Mesenchymal stem cell (in vitro differentiated cells and primary cell): ENCODE measurements at regions not wholly inside any gene's neighbourhood (a gene's known extent, or its start where the extent isn't known, plus 50 kb on each side); places are given as distances from the start of the nearest gene placed in this dataset.

Experiments
- DNase-seq: peaks from one replicate; pipeline ENCODE4 v3.0.0-alpha.2; 2013
- H2AFZ ChIP-seq: one replicate; pipeline ENCODE4 v1.6.1; 2013; ENCODE audit warnings: low read depth, mild to moderate bottlenecking, control low read depth, inconsistent platforms, low read length, moderate library complexity
- H2AK5ac ChIP-seq: 2 replicates; pipeline ENCODE4 v1.6.1; 2013; ENCODE audit warnings: low read length, moderate library complexity, mild to moderate bottlenecking, inconsistent platforms; ENCODE audit not compliant: severe bottlenecking
- H2BK120ac ChIP-seq: one replicate; pipeline ENCODE4 v1.6.1; 2013; ENCODE audit warnings: low read depth, mild to moderate bottlenecking, inconsistent platforms, low read length, moderate library complexity
- H2BK12ac ChIP-seq, 2 experiments: one replicate each; pipeline ENCODE4 v1.6.1; 2013; ENCODE audit warnings: inconsistent platforms in 2 of 2, low read length in 2 of 2, mild to moderate bottlenecking in 2 of 2, moderate library complexity in 2 of 2, control low read depth in 1 of 2
- H2BK15ac ChIP-seq: one replicate; pipeline ENCODE4 v1.6.1; 2013; ENCODE audit warnings: mild to moderate bottlenecking, low read depth, inconsistent platforms; ENCODE audit not compliant: poor library complexity, severe bottlenecking
- H2BK5ac ChIP-seq: 2 replicates; pipeline ENCODE4 v1.6.1; 2013; ENCODE audit warnings: low read depth, mild to moderate bottlenecking, low read length, control low read depth, inconsistent platforms; ENCODE audit not compliant: poor library complexity, severe bottlenecking
- H3K14ac ChIP-seq, 2 experiments: one replicate each; pipeline ENCODE4 v1.6.1; 2013; ENCODE audit warnings: inconsistent platforms in 2 of 2, low read length in 2 of 2, control low read depth in 1 of 2, mild to moderate bottlenecking in 1 of 2, moderate library complexity in 1 of 2
- H3K18ac ChIP-seq, 2 experiments: one replicate each; pipeline ENCODE4 v1.6.1; 2013; ENCODE audit warnings: inconsistent platforms in 2 of 2, low read length in 2 of 2, control low read depth in 1 of 2, low read depth in 1 of 2, mild to moderate bottlenecking in 1 of 2
- H3K23ac ChIP-seq, 2 experiments: one replicate each; pipeline ENCODE4 v1.6.1; 2013; ENCODE audit warnings: inconsistent platforms in 2 of 2, low read length in 2 of 2, mild to moderate bottlenecking in 2 of 2, moderate library complexity in 2 of 2, control low read depth in 1 of 2
- H3K27ac ChIP-seq: 2 replicates; pipeline ENCODE4 v1.5.1; 2013; ENCODE audit warnings: mild to moderate bottlenecking, moderate library complexity, low read length, control low read depth, inconsistent platforms; ENCODE audit not compliant: poor library complexity, severe bottlenecking
- H3K27me3 ChIP-seq, 2 experiments: 2 replicates each; pipeline versions ENCODE4 v1.6.1 to v1.7.0; 2013; ENCODE audit warnings: low read length in 2 of 2, mild to moderate bottlenecking in 2 of 2, moderate library complexity in 2 of 2, control low read depth in 1 of 2, inconsistent platforms in 1 of 2; ENCODE audit not compliant: control insufficient read depth in 1 of 2, insufficient read depth in 1 of 2
- H3K36me3 ChIP-seq, 2 experiments: 2 replicates each; pipeline versions ENCODE4 v1.6.1 to v1.7.0; 2013; ENCODE audit warnings: low read length in 2 of 2, control low read depth in 1 of 2, inconsistent platforms in 1 of 2, low read depth in 1 of 2, mild to moderate bottlenecking in 1 of 2; ENCODE audit not compliant: insufficient read depth in 2 of 2, control insufficient read depth in 1 of 2
- H3K4ac ChIP-seq, 2 experiments: one replicate each; pipeline ENCODE4 v1.6.1; 2013; ENCODE audit warnings: inconsistent platforms in 2 of 2, low read length in 2 of 2, mild to moderate bottlenecking in 2 of 2, moderate library complexity in 2 of 2, control low read depth in 1 of 2, low read depth in 1 of 2
- H3K4me1 ChIP-seq: 2 replicates; pipeline ENCODE4 v1.6.1; 2013; ENCODE audit warnings: low read depth, low read length, control low read depth; ENCODE audit not compliant: control insufficient read depth, insufficient read depth
- H3K4me2 ChIP-seq: 2 replicates; pipeline ENCODE4 v1.6.1; 2013; ENCODE audit warnings: low read length, mild to moderate bottlenecking, inconsistent platforms; ENCODE audit not compliant: poor library complexity, severe bottlenecking
- H3K4me3 ChIP-seq, 2 experiments: 2 replicates each; pipeline versions ENCODE4 v1.5.1 to v1.7.0; 2013; ENCODE audit warnings: low read length in 2 of 2, mild to moderate bottlenecking in 2 of 2, control low read depth in 1 of 2, low read depth in 1 of 2; ENCODE audit not compliant: insufficient read depth in 1 of 2
- H3K79me1 ChIP-seq: replicated peaks from 2 replicates; pipeline ENCODE4 v1.6.1; 2013; ENCODE audit warnings: mild to moderate bottlenecking, control low read depth, low read length, inconsistent platforms; ENCODE audit not compliant: poor library complexity, severe bottlenecking
- H3K9ac ChIP-seq: 2 replicates; pipeline ENCODE4 v1.7.0; 2013; ENCODE audit warnings: mild to moderate bottlenecking, low read length, moderate library complexity
- H3K9me3 ChIP-seq: 2 replicates; pipeline ENCODE4 v1.7.0; 2013; ENCODE audit warnings: mild to moderate bottlenecking, low read length; ENCODE audit not compliant: control insufficient read depth
- H4K8ac ChIP-seq: one replicate; pipeline ENCODE4 v1.6.1; 2013; ENCODE audit warnings: inconsistent platforms, mild to moderate bottlenecking, low read length, moderate library complexity
- H4K91ac ChIP-seq: one replicate; pipeline ENCODE4 v1.6.1; 2013; ENCODE audit warnings: mild to moderate bottlenecking, low read length, inconsistent platforms
- WGBS: methylation state at CpG from one replicate; pipeline ENCODE4 v1.1.7; 2013; ENCODE audit warnings: mixed read lengths; 5-methylcytosine and 5-hydroxymethylcytosine counted together

DNA sequence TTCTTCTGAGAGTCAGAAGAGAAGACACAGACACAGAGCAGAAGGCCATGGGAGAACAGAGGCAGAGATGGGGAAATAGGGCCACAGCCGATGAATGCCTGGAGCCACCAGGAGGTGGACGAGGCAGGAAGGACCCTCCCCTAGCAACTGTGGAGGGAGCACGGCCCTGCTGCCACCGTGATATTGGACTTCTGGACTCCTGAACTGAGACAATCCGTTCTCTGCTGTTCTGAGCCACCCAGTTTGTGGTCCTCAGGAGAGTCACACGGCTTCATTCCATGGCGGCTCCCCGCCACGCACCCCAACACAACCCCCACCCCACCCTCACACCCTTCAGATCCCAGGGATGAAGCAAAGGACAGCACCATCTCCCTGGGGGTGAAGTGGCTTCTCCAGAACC, 338.1 kb downstream of the CTTN start:
- Histone ChIP-seq H3K4me2 (no peak overlapping the region), H2BK5ac (no peak overlapping the region), H3K18ac (no peak overlapping the region), H2BK12ac (no peak overlapping the region), H2AK5ac (no peak overlapping the region), H2BK120ac (no peak overlapping the region), H3K79me1 (no peaks in the 10 kb centered on the region), H3K36me3 (no peaks in the 10 kb centered on the region), H3K4ac (no peak overlapping the region), H3K9ac (no peak overlapping the region), H3K4me3 (no peak overlapping the region), H3K9me3 (no peaks in the 10 kb centered on the region), H2AFZ (no peak overlapping the region), H3K27me3 (peaks cover 8 to 11% of the 10 kb centered on the region in 2 experiments), H3K4me1 (no peaks in the 10 kb centered on the region), H4K8ac (no peak overlapping the region), H4K91ac (peak overlapping the region; percentile 47), H3K14ac (no peak overlapping the region), H2BK15ac (no peak overlapping the region), H3K23ac (no peak overlapping the region), H3K27ac (no peak overlapping the region)
- DNase-seq = no peak
- 80% methylated on average over 9 of the region's 9 CpGs for WGBS

GRCh38 chr11:70736937-70737640, 338.8 kb downstream of the CTTN start:
- Histone ChIP-seq H4K8ac (no peak overlapping the region), H3K27me3 (peaks cover 14 to 17% of the 10 kb centered on the region in 2 experiments), H3K18ac (no peak overlapping the region), H3K9ac (no peak overlapping the region), H2BK12ac (no peak overlapping the region), H3K23ac (no peak overlapping the region), H3K4me1 (no peaks in the 10 kb centered on the region), H2BK15ac (no peak overlapping the region), H3K4ac (no peak overlapping the region), H3K27ac (no peak overlapping the region), H3K14ac (no peak overlapping the region), H2AK5ac (no peak overlapping the region), H3K9me3 (no peaks in the 10 kb centered on the region), H2BK120ac (no peak overlapping the region), H4K91ac (no peak overlapping the region), H3K4me2 (no peak overlapping the region), H2AFZ (no peak overlapping the region), H3K36me3 (no peaks in the 10 kb centered on the region), H2BK5ac (no peak overlapping the region), H3K4me3 (no peak overlapping the region), H3K79me1 (no peaks in the 10 kb centered on the region)
- WGBS = 82% methylated on average over 17 of the region's 17 CpGs
- no peak for DNase-seq

GRCh38 chr11:70737816-70738630, 339.7 kb downstream of the CTTN start:
- Histone ChIP-seq H4K91ac (no peak overlapping the region), H2AFZ (no peak overlapping the region), H3K4me3 (no peak overlapping the region), H3K36me3 (no peaks in the 10 kb centered on the region), H3K4me1 (peaks cover 4% of the 10 kb centered on the region), H3K27me3 (peaks cover 23 to 27% of the 10 kb centered on the region in 2 experiments), H3K79me1 (no peaks in the 10 kb centered on the region), H2BK5ac (no peak overlapping the region), H3K4me2 (no peak overlapping the region), H3K4ac (no peak overlapping the region), H3K14ac (no peak overlapping the region), H2AK5ac (no peak overlapping the region), H3K23ac (no peak overlapping the region), H4K8ac (no peak overlapping the region), H3K9ac (no peak overlapping the region), H2BK120ac (no peak overlapping the region), H2BK12ac (no peak overlapping the region), H3K9me3 (no peaks in the 10 kb centered on the region), H3K18ac (no peak overlapping the region), H2BK15ac (no peak overlapping the region), H3K27ac (no peak overlapping the region)
- DNase-seq = no peak
- WGBS = 92% methylated on average over 31 of the region's 31 CpGs

DNA sequence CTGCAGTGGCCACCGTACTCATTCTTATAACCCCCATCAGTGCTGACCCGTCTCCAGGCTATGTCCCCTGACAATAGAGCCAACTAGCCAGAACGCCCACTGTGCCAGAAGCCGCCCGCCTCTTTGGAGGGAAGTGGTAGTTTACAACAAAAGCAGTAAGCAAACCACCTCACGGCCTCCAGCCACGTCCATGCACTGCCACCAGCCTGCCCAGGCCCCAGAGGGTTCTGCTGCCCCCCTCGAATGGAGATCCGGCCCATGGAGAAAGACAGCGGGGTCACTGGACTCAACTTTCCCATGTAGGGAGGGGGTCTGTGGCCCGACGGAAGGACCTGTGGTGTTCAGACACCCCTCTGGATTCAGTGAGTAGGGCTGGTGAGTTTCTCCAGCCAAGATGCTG, 340.3 kb downstream of the CTTN start:
- H3K14ac ChIP-seq = no peak overlapping the region
- no peaks in the 10 kb centered on the region for H3K9me3 ChIP-seq
- H3K18ac ChIP-seq = no peak overlapping the region
- H3K36me3 ChIP-seq = no peaks in the 10 kb centered on the region
- DNase-seq = no peak
- H3K79me1 ChIP-seq = no peaks in the 10 kb centered on the region
- 87% methylated on average over 9 of the region's 12 CpGs for WGBS
- no peak overlapping the region for H4K8ac ChIP-seq
- no peak overlapping the region for H3K23ac ChIP-seq
- H3K4me3 ChIP-seq = no peak overlapping the region
- peaks cover 4% of the 10 kb centered on the region for H3K4me1 ChIP-seq
- no peak overlapping the region for H3K27ac ChIP-seq
- peaks cover 30 to 33% of the 10 kb centered on the region in 2 experiments for H3K27me3 ChIP-seq
- H2AFZ ChIP-seq = no peak overlapping the region
- H2BK120ac ChIP-seq = no peak overlapping the region
- no peak overlapping the region for H2AK5ac ChIP-seq
- H2BK15ac ChIP-seq = no peak overlapping the region
- no peak overlapping the region for H2BK5ac ChIP-seq
- no peak overlapping the region for H2BK12ac ChIP-seq
- no peak overlapping the region for H3K4ac ChIP-seq
- no peak overlapping the region for H4K91ac ChIP-seq
- no peak overlapping the region for H3K4me2 ChIP-seq
- no peak overlapping the region for H3K9ac ChIP-seq
